Osteocyte (in vitro differentiated cells): ENCODE measurements at regions not wholly inside any gene's neighbourhood (a gene's known extent, or its start where the extent isn't known, plus 50 kb on each side); places are given as distances from the start of the nearest gene placed in this dataset.

Experiments
- DNase-seq: peaks from one replicate; pipeline ENCODE4 v3.0.0; 2021; ENCODE audit warnings: mixed read lengths; ENCODE audit not compliant: unreplicated experiment; ENCODE audit errors: extremely low spot score
- H3K27ac Mint-ChIP-seq: one replicate; pipeline ENCODE4 v1.8.0; 2021; ENCODE audit warnings: mild to moderate bottlenecking, mixed read lengths; ENCODE audit not compliant: unreplicated experiment
- H3K27me3 Mint-ChIP-seq: one replicate; pipeline ENCODE4 v1.8.0; 2021; ENCODE audit warnings: mixed read lengths; ENCODE audit not compliant: unreplicated experiment
- H3K36me3 Mint-ChIP-seq: one replicate; pipeline ENCODE4 v1.8.0; 2021; ENCODE audit warnings: mixed read lengths; ENCODE audit not compliant: unreplicated experiment
- H3K4me1 Mint-ChIP-seq: one replicate; pipeline ENCODE4 v1.8.0; 2021; ENCODE audit warnings: mixed read lengths; ENCODE audit not compliant: unreplicated experiment
- H3K4me3 Mint-ChIP-seq: one replicate; pipeline ENCODE4 v1.8.0; 2021; ENCODE audit warnings: mild to moderate bottlenecking, moderate library complexity, mixed read lengths; ENCODE audit not compliant: unreplicated experiment
- H3K9me3 Mint-ChIP-seq: one replicate; pipeline ENCODE4 v1.8.0; 2021; ENCODE audit warnings: mixed read lengths; ENCODE audit not compliant: unreplicated experiment
- CTCF ChIP-seq: fragments of 200-600 bp; sonication (generic); IDR thresholded peaks from 2 replicates; pipeline ENCODE4 v1.5.0; 2021; ENCODE audit warnings: antibody characterized with exemption, mild to moderate bottlenecking, moderate library complexity

GRCh38 chr11:113547739-113548138 lies 72.5 kb upstream of the DRD2 start:
- peaks cover 34% of the 10 kb centered on the region for H3K4me1 Mint-ChIP-seq
- H3K27me3 Mint-ChIP-seq: no peaks in the 10 kb centered on the region
- TF ChIP-seq CTCF: no peak
- H3K36me3 Mint-ChIP-seq: no peaks in the 10 kb centered on the region
- H3K27ac Mint-ChIP-seq: no peak overlapping the region
- H3K9me3 Mint-ChIP-seq: no peaks in the 10 kb centered on the region
- no peak overlapping the region for H3K4me3 Mint-ChIP-seq
- DNase-seq: no peak

- Mint-ChIP-seq H3K4me3 (no peak overlapping the region), H3K36me3 (no peaks in the 10 kb centered on the region), H3K27ac (no peak overlapping the region), H3K27me3 (peaks cover 4% of the 10 kb centered on the region), H3K4me1 (peaks cover 30% of the 10 kb centered on the region), H3K9me3 (no peaks in the 10 kb centered on the region)
- DNase-seq: peak; percentile 59
- no peak for TF ChIP-seq CTCF
These were observed 71.7 kb upstream of the DRD2 start for GRCh38 chr11:113546757-113547507.

GRCh38 chr11:113542420-113542819 lies 67.2 kb upstream of the DRD2 start:
- H3K4me1 Mint-ChIP-seq: peaks cover 6% of the 10 kb centered on the region

GRCh38 chr11:113540416-113541330 lies 65.5 kb upstream of the DRD2 start:
- no peaks in the 10 kb centered on the region for H3K4me1 Mint-ChIP-seq
- no peaks in the 10 kb centered on the region for H3K9me3 Mint-ChIP-seq
- no peaks in the 10 kb centered on the region for H3K36me3 Mint-ChIP-seq
- H3K4me3 Mint-ChIP-seq: no peak overlapping the region
- no peak overlapping the region for H3K27ac Mint-ChIP-seq
- no peak for TF ChIP-seq CTCF
- H3K27me3 Mint-ChIP-seq: peaks cover 26% of the 10 kb centered on the region
- DNase-seq: no peak

More at GRCh38 chr11:113542420-113542819, 67.2 kb upstream of the DRD2 start:
- Mint-ChIP-seq H3K27me3 (peaks cover 13% of the 10 kb centered on the region), H3K27ac (no peak overlapping the region), H3K9me3 (no peaks in the 10 kb centered on the region), H3K4me3 (no peak overlapping the region), H3K36me3 (no peaks in the 10 kb centered on the region)
- TF ChIP-seq CTCF: no peak
- no peak for DNase-seq
